HepG2 (cell line): ENCODE measurements at regions not wholly inside any gene's neighbourhood (a gene's known extent, or its start where the extent isn't known, plus 50 kb on each side); places are given as distances from the start of the nearest gene placed in this dataset.

Source experiments
- ATAC-seq: fragments of 200-7000 bp; cut with Tn5 transposase; 3 replicates; pipeline ENCODE4 v1.9.1; 2020; ENCODE audit warnings: mild to moderate bottlenecking, moderate library complexity
- BruUV-seq: library from RNA; stranded (reverse); fragments of 400-500 nt; replicated peaks from 2 replicates; lab custom pipeline; 2021; lab: Mats Ljungman, UMichigan
- CTCF ChIA-PET: fragments of 300-600 bp; formaldehyde crosslinking; extraction: SDS; loops from one replicate; lab custom pipeline; 2021; ENCODE audit warnings: low total read pairs, inconsistent platforms, low intra/inter-chr PET ratio; lab: Yijun Ruan, JAX
- POLR2A ChIA-PET: fragments of 350-600 bp; sonication (Branson Sonifier 250); formaldehyde crosslinking; loops from one replicate; lab custom pipeline; 2020; ENCODE audit warnings: antibody characterized with exemption, inconsistent platforms; lab: Yijun Ruan, JAX
- DNase-seq: peaks from one replicate; pipeline ENCODE4 v3.0.0-alpha.2; 2015; ENCODE audit warnings: low spot score
- FAIRE-seq: peaks from 3 replicates; lab custom pipeline; 2011; peaks lifted over from hg19 to GRCh38; lab: Jason Lieb, UNC
- H2AFZ ChIP-seq: one replicate; pipeline ENCODE4 v1.6.1; 2011; ENCODE audit warnings: low read length, inconsistent platforms
- H3K27ac ChIP-seq: fragments of 300-600 bp; 3 replicates; pipeline ENCODE4 v1.8.0; 2011; ENCODE audit warnings: mixed run types, mild to moderate bottlenecking, mixed read lengths, low read length, inconsistent platforms; ENCODE audit not compliant: insufficient read depth; ENCODE audit errors: extremely low read length
- H3K27me3 ChIP-seq, 2 experiments: fragments of 200-600 bp in 1 of 2; 2 replicates in 1 of 2; 3 replicates in 1 of 2; pipeline versions ENCODE4 v1.6.0 to v1.8.0; 2011; ENCODE audit warnings: low read length in 2 of 2, mild to moderate bottlenecking in 2 of 2, moderate library complexity in 2 of 2, inconsistent platforms in 1 of 2; ENCODE audit not compliant: insufficient read depth in 2 of 2, control insufficient read depth in 1 of 2
- H3K36me3 ChIP-seq, 2 experiments: fragments of 200-600 bp in 1 of 2; replicated peaks in 1 of 2; 2 replicates in 1 of 2; 3 replicates in 1 of 2; pipeline versions ENCODE4 v1.5.1 to v1.8.0; 2011; ENCODE audit warnings: low read length in 2 of 2, inconsistent platforms in 1 of 2; ENCODE audit not compliant: insufficient read depth in 2 of 2, control insufficient read depth in 1 of 2
- H3K4me1 ChIP-seq: 2 replicates; pipeline ENCODE4 v1.5.1; 2012; ENCODE audit warnings: low read length, inconsistent platforms; ENCODE audit not compliant: insufficient read depth
- H3K4me2 ChIP-seq: 2 replicates; pipeline ENCODE4 v1.6.0; 2011; ENCODE audit warnings: low read depth, low read length, inconsistent platforms
- H3K4me3 ChIP-seq, 3 experiments: fragments of 200-600 bp in 1 of 3; sonication (generic), shearing (Covaris generic) in 1 of 3; replicated peaks in 1 of 3; 2 replicates each; pipeline ENCODE4 v1.5.1; 2011 to 2016; ENCODE audit warnings: low read length in 3 of 3, inconsistent platforms in 2 of 3, low read depth in 2 of 3, mild to moderate bottlenecking in 2 of 3, control low read depth in 1 of 3, mixed read lengths in 1 of 3; ENCODE audit not compliant: insufficient read depth in 1 of 3
- H3K79me2 ChIP-seq: one replicate; pipeline ENCODE4 v1.6.1; 2011; ENCODE audit warnings: low read length, inconsistent platforms; ENCODE audit not compliant: insufficient read depth
- H3K9ac ChIP-seq: 2 replicates; pipeline ENCODE4 v1.6.0; 2011; ENCODE audit warnings: mild to moderate bottlenecking, low read depth, low read length, inconsistent platforms; ENCODE audit not compliant: insufficient read depth
- H3K9me3 ChIP-seq: 2 replicates; pipeline ENCODE4 v1.5.1; 2012; ENCODE audit warnings: mild to moderate bottlenecking, low read length
- H4K20me1 ChIP-seq: 2 replicates; pipeline ENCODE4 v1.6.0; 2011; ENCODE audit warnings: inconsistent platforms, mild to moderate bottlenecking, low read length, moderate library complexity; ENCODE audit not compliant: insufficient read depth
- CBFB ChIP-seq: sonication (generic); formaldehyde crosslinking; IDR thresholded peaks from 2 replicates; pipeline ENCODE4 v1.4.0; 2020; ENCODE audit warnings: missing genetic modification reagents
- E2F2 ChIP-seq: sonication (generic); formaldehyde crosslinking; IDR thresholded peaks from 2 replicates; pipeline ENCODE4 v1.4.0; 2020; ENCODE audit warnings: missing genetic modification reagents, borderline replicate concordance
- ETV5 ChIP-seq: IDR thresholded peaks from 2 replicates; pipeline ENCODE4 v1.6.1; 2018; ENCODE audit warnings: missing biosample characterization, missing genetic modification reagents, inconsistent platforms, borderline replicate concordance
- GZF1 ChIP-seq: sonication (generic); formaldehyde crosslinking; IDR thresholded peaks from 2 replicates; pipeline ENCODE4 v1.5.1; 2020; ENCODE audit warnings: mild to moderate bottlenecking, missing genetic modification reagents
- HNRNPL ChIP-seq: fragments of 200-400 bp; formaldehyde crosslinking; IDR thresholded peaks from 2 replicates; pipeline ENCODE4 v1.6.1; 2017; ENCODE audit warnings: mild to moderate bottlenecking, low read depth, low read length
- HNRNPLL ChIP-seq: fragments of 200-400 bp; formaldehyde crosslinking; IDR thresholded peaks from 2 replicates; pipeline ENCODE4 v1.6.1; 2017; ENCODE audit warnings: mild to moderate bottlenecking, low read depth, low read length; ENCODE audit not compliant: poor library complexity, severe bottlenecking
- LCORL ChIP-seq, 2 experiments: fragments of 450-650 bp in 1 of 2; sonication (generic) in 1 of 2; formaldehyde crosslinking in 1 of 2; IDR thresholded peaks; 2 replicates each; pipeline versions ENCODE4 v1.5.0 to v1.6.1; 2017 to 2020; ENCODE audit warnings: antibody characterized with exemption in 1 of 2, missing genetic modification reagents in 1 of 2
- TERF1 ChIP-seq: sonication (generic); formaldehyde crosslinking; IDR thresholded peaks from 2 replicates; pipeline ENCODE4 v1.8.0; 2022; ENCODE audit warnings: mild to moderate bottlenecking, missing genetic modification reagents, moderate library complexity
- ZNF296 ChIP-seq: sonication (generic); formaldehyde crosslinking; conservative IDR thresholded peaks from 2 replicates; pipeline ENCODE4 v1.5.0; 2020; ENCODE audit warnings: mild to moderate bottlenecking, missing genetic modification reagents
- ZNF674 ChIP-seq: sonication (generic); formaldehyde crosslinking; IDR thresholded peaks from 2 replicates; pipeline ENCODE4 v1.5.0; 2020; ENCODE audit warnings: low read depth, mild to moderate bottlenecking, missing genetic modification reagents
- ZNF75D ChIP-seq: sonication (generic); formaldehyde crosslinking; IDR thresholded peaks from 2 replicates; pipeline ENCODE4 v1.8.1; 2023; ENCODE audit warnings: missing genetic modification reagents, mild to moderate bottlenecking, borderline replicate concordance
- ZSCAN5A ChIP-seq: sonication (generic); formaldehyde crosslinking; IDR thresholded peaks from 2 replicates; pipeline ENCODE4 v1.8.0; 2022; ENCODE audit warnings: mild to moderate bottlenecking, missing genetic modification reagents, borderline replicate concordance
- WGBS: methylation state at CpG from one replicate; pipeline ENCODE4 v1.1.6; 2017; ENCODE audit warnings: low lambda C conversion rate; 5-methylcytosine and 5-hydroxymethylcytosine counted together
- in situ Hi-C: cut with HindIII; loops from 2 replicates; pipeline ENCODE4 v1.10.0; 2017; ENCODE audit warnings: low pct_unique_long_range_greater_than_20kb; ENCODE audit not compliant: extremely low pct_ligation_motif_present
- intact Hi-C: fragments of 100-400 bp; cut with micrococcal nuclease; formaldehyde crosslinking; loops from one replicate; pipeline ENCODE4 v1.10.0; 2022; ENCODE audit not compliant: unreplicated experiment

- no peaks in the 10 kb centered on the region; the same call in 1 of the 2 replicates for H3K4me1 ChIP-seq
- peak; percentile 14 for TF ChIP-seq HNRNPLL
- TF ChIP-seq ZNF674 = no peak
- H3K27ac ChIP-seq = no peak overlapping the region
- intact Hi-C loops (no loop called here), in situ Hi-C loops (no loop called here)
- no peak overlapping the region for H3K4me3 ChIP-seq
- H3K4me2 ChIP-seq = no peak overlapping the region
- no peaks in the 10 kb centered on the region for H3K79me2 ChIP-seq
- no peaks in the 10 kb centered on the region for H4K20me1 ChIP-seq
- H2AFZ ChIP-seq = no peak overlapping the region
- no peaks in the 10 kb centered on the region for H3K36me3 ChIP-seq
- BruUV-seq = no TSS peak
- WGBS = 21% methylated on average over 15 of the region's 55 CpGs
- ATAC-seq = no peak; the same call in 2 of the 3 replicates
- FAIRE-seq = no peak
- CTCF ChIA-PET = no interaction called here
- POLR2A ChIA-PET = no interaction called here
- H3K27me3 ChIP-seq = peaks cover 2 to 91% of the 10 kb centered on the region in 2 experiments
- no peak for DNase-seq
- H3K9me3 ChIP-seq = no peaks in the 10 kb centered on the region
- no peak overlapping the region for H3K9ac ChIP-seq
These were observed 65.6 kb upstream of the POLG start for GRCh38 chr15:89400116-89400781.

DNA sequence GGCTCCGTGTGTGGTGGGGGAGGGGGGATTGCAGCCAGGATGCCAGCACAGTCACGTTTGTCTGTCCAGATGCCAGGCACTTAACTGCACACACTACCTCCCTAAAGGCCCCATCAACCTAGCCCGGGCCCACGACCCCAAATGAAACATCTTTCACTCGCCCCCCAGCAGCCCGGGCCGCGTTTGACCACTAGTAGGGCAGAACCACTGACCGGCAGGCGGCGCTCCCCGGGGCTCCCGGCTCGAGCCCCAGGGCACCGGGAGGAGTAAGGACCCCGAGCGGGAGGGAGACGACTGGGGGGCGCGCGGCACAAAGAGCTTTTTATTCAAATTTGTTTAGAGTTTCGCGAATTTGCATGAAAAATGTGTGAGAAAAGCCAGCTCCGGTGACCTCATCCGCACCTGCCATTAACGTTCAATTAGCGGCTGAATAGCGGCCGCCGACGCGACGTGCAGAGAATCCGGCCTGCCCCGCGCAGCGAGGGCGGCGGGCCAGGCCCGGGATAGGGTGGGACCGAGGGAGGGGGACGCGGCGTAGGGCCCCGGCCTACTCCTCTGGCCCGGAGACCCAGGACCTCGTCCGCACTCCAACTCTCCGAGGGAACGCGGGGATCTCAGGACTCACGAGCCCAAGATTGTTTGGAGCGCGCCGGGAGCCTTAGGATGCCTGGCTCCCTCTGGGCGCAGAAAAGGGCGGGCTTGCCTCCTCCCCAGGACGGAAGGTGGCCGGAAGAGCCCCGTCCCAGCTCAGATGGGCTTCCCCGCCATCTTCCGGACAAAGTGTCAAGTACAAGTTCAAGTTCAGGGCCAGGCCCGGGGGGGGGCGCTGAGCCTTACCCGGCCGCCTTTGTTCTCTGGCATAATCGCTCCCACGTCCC is 64.9 kb upstream of the POLG start:
- no peak overlapping the region for H3K9ac ChIP-seq
- no peaks in the 10 kb centered on the region; the same call in 1 of the 2 replicates for H3K4me1 ChIP-seq
- H3K27ac ChIP-seq = no peak overlapping the region
- ChIA-PET CTCF (no interaction called here), POLR2A (no interaction called here)
- H3K9me3 ChIP-seq = no peaks in the 10 kb centered on the region
- no TSS peak for BruUV-seq
- intact Hi-C loops (no loop called here), in situ Hi-C loops (no loop called here)
- H3K79me2 ChIP-seq = no peaks in the 10 kb centered on the region
- no peaks in the 10 kb centered on the region for H4K20me1 ChIP-seq
- peak overlapping the region; percentile 47; the same call in 1 of the 2 replicates for H3K4me2 ChIP-seq
- no peaks in the 10 kb centered on the region for H3K36me3 ChIP-seq
- ATAC-seq = peak; percentile 65
- DNase-seq = no peak
- H2AFZ ChIP-seq = no peak overlapping the region
- no peak for FAIRE-seq
- H3K27me3 ChIP-seq = peaks cover 2 to 88% of the 10 kb centered on the region in 2 experiments
- H3K4me3 ChIP-seq = no peak overlapping the region; a peak in 1 of 6 replicates
- whole genome bisulfite sequencing = 31% methylated on average over 23 of the region's 68 CpGs
- TF ChIP-seq ZSCAN5A (CRISPR knock-in tag) (no peak), CBFB (CRISPR knock-in tag) (no peak), E2F2 (CRISPR knock-in tag) (no peak), ZNF296 (no peak), GZF1 (CRISPR knock-in tag) (no peak), HNRNPL (no peak), LCORL (IDR thresholded peaks at IDR 0.05) (no peak), LCORL (CRISPR knock-in tag; IDR thresholded peaks at IDR 0.05) (no peak), TERF1 (CRISPR knock-in tag) (no peak), ZNF75D (CRISPR knock-in tag) (no peak), ETV5 (CRISPR knock-in tag) (peak; percentile 26; the same call in 1 of the 2 replicates)
